HG03469 (cell line): ENCODE measurements at regions not wholly inside any gene's neighbourhood (a gene's known extent, or its start where the extent isn't known, plus 50 kb on each side); places are given as distances from the start of the nearest gene placed in this dataset.

ENCODE experiments used
- ATAC-seq: cut with Tn5 transposase; IDR thresholded peaks from one replicate; pipeline ENCODE4 v1.9.1; 2021; ENCODE audit warnings: mild to moderate bottlenecking, moderate library complexity, moderate number of reproducible peaks; ENCODE audit not compliant: unreplicated experiment

GRCh38 chr5:29902859-29903258 is 1290.6 kb upstream of the CDH6 start:
- ATAC-seq = no peak

- ATAC-seq = no peak
Observed at GRCh38 chr5:29899583-29899982, 1293.9 kb upstream of the CDH6 start.

- no peak for ATAC-seq
Observed at GRCh38 chr5:29897916-29898315, 1295.6 kb upstream of the CDH6 start.

- ATAC-seq = no peak
Observed at GRCh38 chr5:29896646-29897045, 1296.8 kb upstream of the CDH6 start.

GRCh38 chr5:29894668-29895067 is 1298.8 kb upstream of the CDH6 start:
- no peak for ATAC-seq

- no peak for ATAC-seq
Observed at GRCh38 chr5:29889051-29889450, 1304.4 kb upstream of the CDH6 start.

DNA sequence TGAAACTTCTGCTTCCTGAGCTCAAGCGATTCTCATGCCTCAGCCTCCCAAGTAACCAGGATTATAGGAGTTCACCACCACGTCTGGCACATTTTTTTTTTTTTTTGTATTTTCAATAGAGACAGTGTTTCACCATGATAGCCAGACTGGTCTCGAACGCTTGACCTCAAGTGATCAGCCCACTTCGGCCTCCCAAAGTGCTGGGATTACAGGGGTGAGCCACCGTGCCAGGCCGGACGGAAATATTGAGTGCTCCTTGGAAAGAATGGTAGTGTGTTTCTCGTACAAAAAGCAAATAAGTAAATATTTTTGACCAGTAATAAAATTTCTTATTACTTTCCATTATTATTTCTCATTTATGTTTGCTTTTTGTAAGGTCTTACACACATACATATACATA is 1307.9 kb upstream of the CDH6 start:
- no peak for ATAC-seq

GRCh38 chr5:29882036-29882435 is 1311.5 kb upstream of the CDH6 start:
- no peak for ATAC-seq

GRCh38 chr5:29879401-29879800 is 1314.1 kb upstream of the CDH6 start:
- no peak for ATAC-seq

- ATAC-seq = no peak
Observed at GRCh38 chr5:29878599-29878998, 1314.9 kb upstream of the CDH6 start.

- no peak for ATAC-seq
Observed at GRCh38 chr5:29867155-29867554, 1326.3 kb upstream of the CDH6 start.

DNA sequence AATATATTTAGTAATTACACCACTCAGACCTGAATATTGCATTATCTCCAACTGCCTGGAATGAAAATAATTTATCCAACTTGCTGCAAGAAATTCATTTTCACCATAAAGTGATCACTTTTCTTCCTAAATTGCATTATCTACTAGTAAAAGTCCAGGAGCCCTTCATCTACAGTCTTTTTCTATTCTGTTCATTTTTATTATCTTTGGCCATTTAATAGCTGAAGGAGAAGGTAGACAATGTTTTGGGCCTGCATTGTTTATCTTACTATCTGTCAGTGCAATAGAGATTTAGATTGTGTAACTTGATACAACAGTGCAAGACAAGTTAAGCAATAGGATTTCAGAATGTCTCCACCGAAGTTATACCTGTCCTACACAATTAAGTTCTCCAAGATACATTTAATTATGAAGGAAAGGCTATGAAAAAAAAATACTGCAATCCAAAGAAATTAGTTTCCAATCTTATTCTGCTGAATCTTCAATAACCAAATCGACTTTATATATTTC is 1339.7 kb upstream of the CDH6 start:
- ATAC-seq = no peak

DNA sequence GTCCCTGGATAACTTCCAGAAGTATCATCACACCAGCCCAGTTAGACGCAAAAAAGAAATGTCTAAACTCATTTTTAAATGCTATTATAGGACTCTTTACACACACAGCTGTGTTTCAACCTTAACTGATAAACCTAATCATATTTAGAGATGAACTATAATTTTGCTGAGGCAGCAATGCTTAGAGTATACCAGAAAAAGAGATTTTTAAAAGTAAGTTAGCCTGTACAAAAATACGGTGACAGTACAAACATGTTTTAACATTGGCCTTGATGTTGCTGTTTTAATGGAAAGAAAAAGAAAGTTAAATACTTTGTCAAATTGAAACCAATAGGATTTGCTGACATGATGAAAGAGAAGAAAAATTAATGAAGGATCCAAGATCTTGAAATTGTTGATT is 1341.2 kb upstream of the CDH6 start:
- no peak for ATAC-seq

DNA sequence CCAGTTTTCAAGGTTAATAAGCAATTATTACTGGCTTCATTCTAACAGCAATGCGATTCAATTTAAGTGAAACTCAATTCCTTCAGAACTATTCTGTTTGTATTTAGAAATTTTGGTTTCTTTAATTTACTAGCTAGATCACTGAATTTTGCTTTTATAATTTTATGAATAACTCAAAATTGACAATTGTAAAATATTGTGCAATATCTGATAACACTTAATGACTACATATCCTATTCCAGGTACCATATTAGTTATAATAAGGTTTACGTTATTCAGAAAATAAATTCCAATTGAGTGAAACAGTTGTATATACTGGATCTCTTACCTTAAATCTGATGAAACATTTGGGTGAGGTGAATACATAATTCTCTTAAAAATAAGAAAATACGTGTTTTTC is 1348.3 kb upstream of the CDH6 start:
- ATAC-seq = no peak

GRCh38 chr5:29833394-29833793 is 1360.1 kb upstream of the CDH6 start:
- ATAC-seq = no peak

DNA sequence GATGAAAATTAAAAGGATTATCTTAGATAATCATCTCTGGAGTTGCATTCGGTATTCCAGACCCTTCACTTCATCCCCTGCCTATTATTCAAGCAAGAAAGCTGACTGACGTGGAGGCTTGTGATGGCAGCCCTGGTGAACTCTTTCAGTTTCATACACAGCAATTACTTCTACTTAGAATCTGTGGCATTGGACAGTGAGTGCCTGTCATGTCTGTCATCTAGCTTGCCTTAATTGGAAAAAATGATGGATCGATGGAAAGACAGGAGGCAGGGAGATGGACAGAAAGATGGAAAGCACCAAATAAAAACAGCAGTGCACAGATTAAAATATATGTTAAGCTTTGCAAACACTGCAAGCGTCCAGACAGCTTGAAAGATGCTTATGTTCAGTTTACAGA is 1371.0 kb upstream of the CDH6 start:
- no peak for ATAC-seq

DNA sequence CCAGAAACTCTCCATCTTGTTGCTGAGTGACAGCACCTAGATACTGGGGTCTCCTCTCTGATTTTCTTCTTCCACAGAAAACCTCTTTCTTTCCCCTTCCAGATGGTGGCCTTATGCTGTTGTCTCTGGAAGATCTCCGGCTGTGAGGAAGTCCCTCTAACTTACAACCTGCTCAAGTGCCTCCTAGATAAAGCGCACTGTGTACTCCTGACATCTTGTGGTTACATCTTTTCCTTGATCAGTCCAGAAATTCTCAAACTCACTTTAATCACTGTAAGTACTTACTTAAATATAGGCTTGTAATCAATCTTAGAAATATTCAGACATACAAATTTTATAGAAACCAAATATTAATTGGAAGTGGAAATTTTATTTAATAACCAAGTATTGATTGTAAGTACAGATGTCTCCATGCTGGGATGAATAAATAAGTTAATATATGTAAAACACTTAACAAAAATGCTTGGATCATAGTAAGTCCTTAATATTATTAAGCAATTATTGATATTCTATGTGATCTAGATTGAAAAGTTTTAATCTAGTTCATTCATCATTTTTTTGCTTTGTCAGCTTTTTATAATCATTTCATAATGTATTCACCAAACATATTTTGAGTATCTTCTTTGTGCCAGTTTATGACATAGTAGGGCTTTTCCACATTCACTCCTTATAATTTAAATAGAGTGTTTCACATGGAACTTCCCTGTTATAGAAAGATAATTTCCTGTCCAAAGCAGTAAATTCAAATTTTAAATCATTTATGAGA is 1381.4 kb upstream of the CDH6 start:
- no peak for ATAC-seq

DNA sequence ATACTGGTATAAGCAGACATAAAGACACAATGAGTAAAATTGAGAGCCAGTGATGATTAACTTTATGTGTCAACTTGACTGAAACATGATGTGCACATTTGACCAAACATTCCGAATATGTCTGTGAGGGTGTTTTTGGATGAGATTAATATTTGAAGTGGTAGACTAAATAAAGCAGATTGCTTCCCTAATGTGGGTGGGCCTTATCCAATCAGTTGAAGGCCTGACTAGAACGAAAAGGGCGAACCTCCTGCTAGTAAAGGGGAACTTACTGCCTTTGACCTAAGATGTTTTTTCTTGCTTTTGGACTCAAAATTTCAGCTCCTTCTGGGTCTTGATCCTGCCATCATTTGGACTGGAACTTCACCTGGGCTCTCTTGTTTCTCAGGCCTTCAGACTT is 1387.7 kb upstream of the CDH6 start:
- no peak for ATAC-seq

- no peak for ATAC-seq
Observed at GRCh38 chr5:29800752-29801151, 1392.7 kb upstream of the CDH6 start.

DNA sequence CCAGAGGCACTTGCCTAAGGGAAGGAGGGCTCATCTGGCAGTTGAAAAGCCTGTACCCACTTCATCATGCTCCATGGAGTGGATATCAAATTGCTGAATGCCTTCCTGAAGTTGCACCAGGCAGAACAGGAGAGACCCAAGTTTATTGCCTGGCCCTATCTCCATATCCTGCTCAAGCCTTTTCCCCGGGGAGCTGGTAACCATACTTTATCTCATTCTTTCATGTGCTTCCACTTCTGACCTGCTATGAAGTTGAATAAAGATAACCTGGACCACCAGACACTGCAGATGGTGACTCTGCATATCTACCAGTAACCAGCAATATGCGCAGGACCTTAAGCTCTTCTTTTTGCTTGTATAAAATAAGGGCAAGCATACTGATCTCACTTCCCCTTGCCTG is 1397.5 kb upstream of the CDH6 start:
- no peak for ATAC-seq

- no peak for ATAC-seq
Observed at GRCh38 chr5:29795096-29795652, 1398.3 kb upstream of the CDH6 start.

DNA sequence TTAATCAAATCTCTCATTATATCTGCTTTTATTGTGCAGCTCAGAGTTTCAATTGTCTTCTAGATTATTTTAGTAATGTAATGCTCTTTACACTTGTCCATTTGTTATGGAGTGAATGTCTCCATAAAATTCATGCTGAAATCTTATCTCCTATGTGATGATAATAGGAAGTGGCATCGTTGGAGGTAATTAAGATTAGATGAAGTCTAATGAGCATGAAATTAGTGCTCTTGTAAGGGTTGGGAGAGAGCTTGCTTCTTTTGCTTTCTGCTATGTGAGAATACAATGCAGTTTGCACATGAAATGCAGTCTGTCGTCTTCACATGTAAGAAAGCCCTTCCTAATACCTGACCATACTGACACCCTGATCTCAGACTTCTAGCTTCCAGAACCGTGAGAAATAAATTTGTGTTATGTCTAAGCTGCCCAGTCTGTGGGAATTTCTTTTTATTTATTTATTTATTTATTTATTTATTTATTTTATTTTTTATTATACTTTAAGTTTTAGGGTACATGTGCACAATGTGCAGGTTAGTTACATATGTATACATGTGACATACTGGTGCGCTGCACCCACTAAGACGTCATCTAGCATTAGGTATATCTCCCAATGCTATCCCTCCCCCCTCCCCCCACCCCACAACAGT is 1399.2 kb upstream of the CDH6 start:
- no peak for ATAC-seq
